Renal cortical epithelial cell (primary cell): ENCODE measurements at regions not wholly inside any gene's neighbourhood (a gene's known extent, or its start where the extent isn't known, plus 50 kb on each side); places are given as distances from the start of the nearest gene placed in this dataset.
"Not testable (repeated sequence)": the region's sequence is repeated elsewhere in the genome, so short reads cannot be mapped to it uniquely, and the experiment has no call there.

ENCODE experiments used
- DNase-seq: peaks from one replicate; pipeline ENCODE4 v3.0.0-alpha.2; 2011; ENCODE audit warnings: low read depth

DNA sequence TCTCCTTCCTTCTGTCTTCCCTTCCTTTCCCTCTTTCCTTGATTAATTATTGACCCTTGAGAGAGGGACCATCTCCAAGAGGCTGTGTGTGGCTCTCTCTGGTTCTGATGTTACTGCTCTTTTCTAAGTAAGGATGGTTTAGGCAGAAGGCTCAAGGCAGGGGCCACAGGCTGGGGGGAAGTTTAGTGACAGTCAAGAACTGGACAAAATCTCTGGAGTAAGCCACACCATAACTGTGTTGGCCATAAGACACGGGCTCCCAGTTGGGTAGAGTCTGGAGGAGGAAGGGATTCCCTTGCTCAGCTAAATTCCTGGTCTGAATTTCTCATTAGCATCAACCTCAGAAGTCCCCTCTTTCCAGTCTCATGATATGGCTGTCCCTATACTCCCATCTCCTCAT is 74.7 kb downstream of the BUD13 start:
- DNase-seq = no peak

- DNase-seq = no peak
Observed at GRCh38 chr11:116697639-116698038, 75.1 kb downstream of the BUD13 start.

- DNase-seq = no peak
Observed at GRCh38 chr11:116697011-116697410, 75.8 kb downstream of the BUD13 start.

DNA sequence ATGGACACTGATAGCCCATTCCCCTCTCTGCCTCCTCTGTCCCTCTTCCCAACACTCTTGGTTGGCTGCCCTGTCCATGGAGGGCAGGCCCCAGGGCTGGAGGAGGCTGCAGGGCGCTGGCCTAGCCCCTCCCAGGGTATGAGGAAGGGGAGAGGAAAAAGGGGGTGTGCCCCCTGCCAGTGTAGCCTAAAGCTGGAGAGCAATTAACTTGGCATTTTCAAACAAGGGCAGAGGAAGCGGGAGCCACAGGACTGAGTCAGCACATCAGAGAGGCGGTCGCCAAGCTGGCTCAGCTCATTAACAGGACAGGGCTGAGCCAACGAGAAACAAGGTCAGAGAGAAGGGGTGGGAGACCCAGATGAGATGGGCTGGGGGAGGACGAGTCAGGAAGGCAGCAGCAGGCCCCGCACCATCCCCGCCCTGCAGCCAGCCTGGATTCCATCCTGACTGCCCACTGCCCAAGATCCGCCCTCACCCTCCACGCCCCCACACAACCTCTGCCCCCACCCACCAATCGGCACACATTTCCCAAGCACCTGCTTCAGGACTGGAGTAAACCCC is 76.3 kb downstream of the BUD13 start:
- peak; percentile 35 for DNase-seq

DNA sequence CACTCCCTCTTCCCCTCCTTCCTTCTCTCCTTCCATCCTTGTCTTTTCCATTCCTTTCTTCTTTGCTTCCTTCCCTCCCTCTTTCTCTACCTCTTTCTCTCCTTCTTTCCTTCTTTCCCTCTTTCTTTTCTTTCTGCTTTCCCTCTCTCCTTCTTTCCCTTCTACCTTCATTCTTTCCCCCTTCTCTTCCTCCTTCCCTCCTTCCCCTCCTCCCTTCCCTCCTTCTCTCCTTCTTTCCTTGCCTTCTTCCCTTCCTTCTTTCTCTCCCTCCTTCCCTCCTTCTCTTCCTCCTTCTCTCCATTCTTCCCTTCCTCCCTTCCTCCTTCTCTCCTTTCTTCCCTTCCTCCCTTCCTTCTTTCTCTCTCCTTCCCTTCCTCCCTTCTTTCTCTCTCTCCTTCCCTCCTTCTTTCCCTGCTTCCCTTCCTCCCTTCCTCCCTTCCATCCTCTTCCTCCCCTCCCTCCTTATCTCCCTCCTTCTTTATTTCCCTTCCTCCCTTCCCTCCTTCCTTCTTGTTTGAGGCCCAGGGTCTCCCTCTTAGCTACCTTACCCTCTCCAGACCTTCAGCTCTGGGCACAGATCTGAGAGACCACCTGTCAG is 77.0 kb downstream of the BUD13 start:
- no peak for DNase-seq

- no peak for DNase-seq
Observed at GRCh38 chr11:116694815-116695590, 77.8 kb downstream of the BUD13 start.

DNA sequence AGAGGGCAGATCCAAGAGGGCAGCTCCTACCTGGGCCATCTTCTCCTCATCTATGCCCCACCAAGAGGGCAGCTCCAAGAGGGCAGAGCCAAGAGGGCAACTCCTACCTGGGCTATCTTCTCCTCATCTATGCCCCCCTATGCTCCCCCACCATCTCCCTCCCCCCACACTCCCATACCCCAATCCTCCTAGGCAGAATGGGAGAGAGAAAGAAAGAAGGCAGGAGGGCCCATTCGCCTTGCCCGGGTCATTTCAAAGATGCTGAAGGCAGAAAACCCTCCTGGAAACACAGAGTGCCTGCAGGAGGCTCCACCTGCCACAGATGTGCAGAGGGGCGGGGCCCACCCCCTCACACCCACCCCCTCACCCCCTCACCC is 78.5 kb downstream of the BUD13 start:
- DNase-seq = no peak

DNA sequence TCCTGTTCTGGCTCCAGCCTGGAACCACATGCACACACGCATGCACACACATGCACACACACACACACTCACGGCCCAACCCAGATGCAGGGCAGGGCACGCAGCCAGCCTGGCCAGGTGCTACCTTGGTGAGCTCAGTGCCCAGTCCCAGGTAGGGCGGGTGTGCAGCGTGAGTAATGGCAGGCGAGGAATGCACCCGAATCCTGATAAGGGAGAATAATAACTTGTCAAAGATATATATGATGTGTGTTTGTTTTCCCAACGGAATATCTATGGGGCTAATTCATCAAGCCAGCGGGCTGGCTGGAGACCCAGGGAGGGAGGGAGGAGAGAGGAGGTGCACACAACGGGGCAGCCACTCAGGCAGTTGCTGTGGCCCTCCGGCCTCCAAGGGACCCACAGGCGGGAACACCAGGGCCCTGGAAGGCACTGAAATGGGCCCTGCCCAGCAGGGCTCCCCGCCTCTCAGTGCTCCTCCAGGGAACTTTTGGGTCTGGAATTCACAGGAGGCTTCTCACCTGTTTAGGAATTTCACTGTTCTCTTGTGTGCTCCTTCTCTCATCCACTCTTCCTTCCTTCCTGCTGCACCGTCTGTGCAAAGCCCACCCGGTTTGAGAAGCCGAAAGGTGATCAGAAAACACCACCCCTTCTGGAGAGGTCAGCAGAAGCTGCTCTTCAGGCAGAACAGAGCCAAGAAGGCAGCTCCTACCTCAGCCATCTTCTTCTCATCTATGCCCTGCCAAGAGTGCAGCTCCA is 79.0 kb downstream of the BUD13 start:
- no peak for DNase-seq

DNA sequence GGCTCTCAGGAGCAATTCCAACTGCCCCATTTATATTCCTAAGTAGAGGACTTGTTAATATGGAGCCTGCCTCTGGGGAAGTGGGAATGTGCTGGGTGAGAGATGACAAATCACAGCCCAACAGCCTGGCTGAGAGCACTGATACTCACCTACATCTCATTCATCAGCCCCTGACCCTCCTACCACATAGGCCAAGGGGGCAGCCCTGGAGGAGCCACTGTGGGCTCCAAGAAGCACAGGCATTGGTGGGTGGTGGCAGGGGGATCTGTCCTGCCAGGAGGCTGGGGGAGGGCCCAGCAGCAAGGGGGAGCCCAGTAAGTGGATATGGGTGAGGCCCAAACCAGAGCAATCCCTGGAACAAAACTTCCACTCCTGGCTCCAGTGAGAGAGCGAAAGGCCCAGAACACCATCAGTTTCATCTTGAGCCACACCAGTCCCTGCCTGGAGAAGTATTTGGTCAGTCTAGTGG is 79.7 kb downstream of the BUD13 start:
- no peak for DNase-seq

DNA sequence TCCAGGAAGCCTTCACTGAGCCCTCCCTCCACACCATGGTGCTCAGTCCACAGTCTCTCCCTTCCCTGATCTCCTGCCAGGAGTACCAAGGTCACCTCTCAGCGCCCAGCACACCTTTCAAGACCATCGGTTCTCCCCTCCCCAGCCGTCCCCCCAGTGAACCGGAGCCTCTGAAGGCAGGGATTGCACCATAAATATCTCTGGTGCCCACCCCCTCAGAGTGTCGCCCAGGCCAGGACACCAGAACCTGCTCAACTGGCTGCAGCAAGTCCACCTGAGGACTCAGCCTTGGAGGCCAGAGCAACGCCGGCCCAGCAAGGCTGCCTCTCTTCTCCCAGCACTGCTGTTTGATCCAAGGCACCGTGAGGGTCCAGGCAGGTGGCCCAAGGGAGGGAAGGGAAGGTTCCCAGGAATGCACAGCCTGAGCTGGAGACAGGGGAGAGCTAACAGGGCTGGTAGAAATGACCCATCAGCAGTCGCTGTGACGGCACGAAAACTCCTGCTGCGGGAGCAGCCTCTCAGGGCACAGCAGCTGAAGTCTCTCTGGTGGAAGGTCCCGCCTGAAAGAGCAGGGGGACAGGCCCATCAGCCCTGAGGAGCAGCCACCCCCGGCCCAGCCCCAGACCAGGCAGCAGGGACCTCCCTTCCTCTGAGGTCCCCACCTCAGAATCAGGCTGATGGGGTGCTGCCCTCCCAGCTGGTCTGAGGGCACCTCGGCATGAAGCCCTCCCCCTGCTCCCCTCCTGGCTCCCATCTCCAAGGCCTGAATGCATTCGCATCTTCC is 80.3 kb downstream of the BUD13 start:
- no peak for DNase-seq

GRCh38 chr11:116691771-116692177 is 81.0 kb downstream of the BUD13 start:
- no peak for DNase-seq

GRCh38 chr11:116690611-116691010 is 82.2 kb downstream of the BUD13 start:
- no peak for DNase-seq

GRCh38 chr11:116689413-116690127 is 83.2 kb downstream of the BUD13 start:
- no peak for DNase-seq

DNA sequence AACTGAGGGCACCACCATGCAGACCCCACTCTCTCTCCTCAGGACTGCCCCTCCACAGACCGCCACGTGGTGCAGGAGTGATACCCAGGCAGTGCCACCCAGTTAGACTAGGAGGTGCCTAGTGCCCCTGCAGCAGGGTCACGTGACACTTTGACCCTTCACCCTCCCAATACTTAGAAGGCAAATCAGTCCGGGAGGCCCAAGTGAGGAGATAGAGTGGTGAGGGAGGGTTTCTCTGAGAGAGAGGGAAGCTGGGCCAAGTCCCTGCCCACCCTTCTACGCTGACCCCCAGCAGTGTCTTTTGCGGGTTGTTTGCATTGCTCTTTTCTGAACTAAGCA is 84.6 kb downstream of the BUD13 start:
- no peak for DNase-seq

DNA sequence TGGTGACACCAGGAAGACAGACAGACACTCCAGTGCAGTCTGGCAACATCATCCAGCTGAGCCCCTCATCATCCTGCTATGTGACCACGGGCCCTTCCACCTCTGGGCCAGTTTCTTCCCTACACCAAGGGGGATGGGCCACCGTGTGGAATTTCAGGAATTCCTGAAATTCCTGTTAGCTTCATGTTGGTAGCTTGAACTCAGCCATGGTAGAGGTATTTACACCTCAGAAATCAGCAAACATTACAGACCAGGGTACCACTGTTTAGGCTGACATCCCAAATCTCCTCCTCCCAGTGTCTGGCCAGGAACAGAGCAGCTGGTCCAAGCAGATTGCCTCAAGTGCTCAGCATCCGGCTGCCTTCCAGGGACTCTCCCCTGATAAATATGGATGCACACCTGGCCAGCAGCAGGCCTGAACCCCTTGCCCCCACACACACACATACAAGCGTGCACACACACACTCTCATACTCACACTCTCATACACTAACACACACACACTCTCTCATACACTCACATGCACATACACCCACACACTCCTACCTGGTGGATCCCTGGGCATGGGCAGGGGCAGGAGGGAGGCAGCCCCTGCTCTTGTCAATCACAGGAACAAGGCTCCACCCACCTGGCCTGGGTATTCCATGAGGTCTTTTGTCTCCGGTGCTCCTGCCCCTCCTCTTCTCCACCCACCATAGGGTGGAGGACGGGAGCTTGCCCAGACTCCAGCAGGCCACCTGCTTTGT is 85.2 kb downstream of the BUD13 start:
- no peak for DNase-seq

- no peak for DNase-seq
Observed at GRCh38 chr11:116686866-116687265, 85.9 kb downstream of the BUD13 start.

- no peak for DNase-seq
Observed at GRCh38 chr11:116683982-116684381, 88.8 kb downstream of the BUD13 start.

- no peak for DNase-seq
Observed at GRCh38 chr11:116680349-116681125, 92.2 kb downstream of the BUD13 start.

DNA sequence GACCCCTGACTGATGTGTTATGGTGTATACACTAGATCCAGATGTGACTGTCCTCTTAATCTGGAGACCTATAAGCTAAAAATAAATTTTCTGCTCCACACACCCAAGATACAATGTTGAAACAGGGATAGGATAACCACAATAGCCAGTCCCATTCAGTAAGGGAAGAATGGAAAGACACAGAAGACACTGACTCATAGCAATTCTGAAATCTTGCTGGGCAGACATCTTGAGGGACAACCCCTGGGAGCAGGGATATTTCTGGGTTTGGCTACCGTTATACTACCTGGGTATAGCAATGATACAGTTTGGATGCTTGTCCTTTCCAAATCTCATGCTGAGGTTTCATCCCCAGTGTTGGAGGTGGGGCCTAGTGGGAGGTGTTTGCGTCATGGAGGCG is 93.9 kb downstream of the BUD13 start:
- no peak for DNase-seq

DNA sequence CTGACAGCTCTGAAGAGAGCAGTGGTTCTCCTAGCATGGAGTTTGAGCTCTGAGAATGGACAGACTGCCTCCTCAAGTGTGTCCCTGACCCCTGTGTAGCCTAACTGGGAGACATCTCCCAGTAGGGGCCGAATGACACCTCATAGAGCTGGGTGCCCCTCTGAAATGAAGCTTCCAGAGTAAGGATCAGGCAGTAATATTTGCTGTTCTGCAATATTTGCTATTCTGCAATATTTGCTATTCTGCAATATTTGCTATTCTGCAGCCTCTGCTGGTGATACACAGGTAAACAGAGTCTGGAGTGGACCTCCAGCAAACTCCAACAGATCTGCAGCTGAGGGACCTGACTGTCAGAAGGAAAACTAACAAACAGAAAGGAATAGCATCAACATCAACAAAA is 105.5 kb downstream of the BUD13 start:
- not testable (repeated sequence) for DNase-seq
